NCI-H2171 treated with DMSO at 0.1 percent for 48 hours (cell line): ENCODE measurements at regions not wholly inside any gene's neighbourhood (a gene's known extent, or its start where the extent isn't known, plus 50 kb on each side); places are given as distances from the start of the nearest gene placed in this dataset.
"Not testable (repeated sequence)": the region's sequence is repeated elsewhere in the genome, so short reads cannot be mapped to it uniquely, and the experiment has no call there.

Experiments used
- DNase-seq: peaks from one replicate; lab custom pipeline; 2025; lab: John Stamatoyannopoulos, UW

DNA sequence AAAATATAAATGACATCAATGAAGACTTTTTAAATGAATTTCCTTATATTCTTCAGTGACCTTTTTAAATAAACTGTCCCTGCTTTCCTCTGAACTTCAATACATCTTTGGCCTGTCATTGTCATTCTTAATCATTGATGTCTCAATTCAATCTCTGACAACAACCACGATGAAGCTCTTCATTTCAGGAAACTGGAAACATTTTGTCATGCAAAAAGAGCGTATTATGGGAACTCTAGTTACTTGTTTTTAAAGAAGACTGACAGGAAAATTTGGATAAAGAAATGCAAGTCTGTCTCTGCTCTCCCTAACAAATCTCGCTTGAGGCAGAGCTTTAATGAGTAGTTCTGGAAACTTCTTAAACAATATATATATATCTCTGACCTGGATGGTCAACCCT is 535.8 kb upstream of the ADGRL2 start:
- no peak for DNase-seq

GRCh38 chr1:81259625-81260411 is 540.9 kb upstream of the ADGRL2 start:
- no peak for DNase-seq

DNA sequence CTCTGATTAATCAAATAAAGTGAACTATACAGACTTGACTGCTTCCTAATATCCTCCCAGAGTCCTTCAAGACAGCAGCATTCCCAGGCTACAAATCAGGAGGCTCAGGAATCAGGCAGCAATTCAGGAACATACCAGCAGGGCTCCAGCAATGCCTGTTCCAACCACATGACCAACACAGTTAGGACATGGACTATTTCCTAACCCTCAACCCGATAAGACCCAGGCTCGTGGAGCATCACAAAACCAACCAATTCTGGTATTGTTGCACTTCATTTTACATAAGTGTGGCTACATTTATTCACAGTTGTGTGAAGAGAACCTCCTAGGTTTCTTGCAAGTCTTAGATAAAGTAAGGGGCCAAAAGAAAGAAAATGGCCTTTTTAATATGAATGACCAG is 546.2 kb upstream of the ADGRL2 start:
- no peak for DNase-seq

DNA sequence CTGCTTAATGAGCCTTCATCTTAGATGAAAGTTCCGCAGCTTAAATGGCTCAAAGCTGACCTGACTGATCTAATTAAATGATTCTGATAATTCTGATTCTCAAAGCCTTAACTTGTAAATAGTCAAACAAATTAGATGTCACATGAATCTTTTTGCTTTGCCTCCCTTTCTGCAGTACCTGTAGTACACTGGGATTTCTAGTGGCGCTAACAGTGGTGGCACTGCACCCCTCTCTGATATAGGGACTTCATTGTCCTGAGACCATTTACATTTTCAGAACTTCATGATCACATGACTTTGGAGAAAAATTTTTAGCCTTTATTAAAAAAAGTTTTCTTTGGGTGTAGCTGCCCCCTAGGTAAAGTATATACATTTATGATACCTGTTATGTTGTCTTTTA is 546.7 kb upstream of the ADGRL2 start:
- no peak for DNase-seq

GRCh38 chr1:81252471-81253151 is 548.1 kb upstream of the ADGRL2 start:
- DNase-seq, result no peak

GRCh38 chr1:81250825-81251224 is 549.9 kb upstream of the ADGRL2 start:
- DNase-seq, result not testable (repeated sequence)

DNA sequence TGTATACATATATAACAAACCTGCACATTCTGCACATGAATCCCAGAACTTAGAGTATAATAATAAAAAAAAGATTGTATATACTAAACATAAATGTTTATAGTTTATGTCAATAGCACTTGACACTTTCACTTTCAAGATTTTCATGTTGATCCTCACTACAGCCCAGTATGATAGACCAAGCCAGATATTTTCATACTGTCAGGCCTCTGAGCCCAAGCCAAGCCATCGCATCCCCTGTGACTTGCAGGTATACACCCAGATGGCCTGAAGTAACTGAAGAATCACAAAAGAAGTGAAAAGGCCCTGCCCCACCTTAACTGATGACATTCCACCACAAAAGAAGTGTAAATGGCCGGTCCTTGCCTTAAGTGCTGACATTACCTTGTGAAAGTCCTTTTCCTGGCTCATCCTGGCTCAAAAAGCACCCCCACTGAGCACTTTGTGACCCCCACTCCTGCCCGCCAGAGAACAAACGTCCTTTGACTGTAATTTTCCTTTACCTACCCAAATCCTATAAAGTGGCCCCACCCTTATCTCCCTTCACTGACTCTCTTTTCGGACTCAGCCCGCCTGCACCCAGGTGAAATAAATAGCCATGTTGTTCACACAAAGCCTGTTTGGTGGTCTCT is 555.5 kb upstream of the ADGRL2 start:
- not testable (repeated sequence) for DNase-seq

DNA sequence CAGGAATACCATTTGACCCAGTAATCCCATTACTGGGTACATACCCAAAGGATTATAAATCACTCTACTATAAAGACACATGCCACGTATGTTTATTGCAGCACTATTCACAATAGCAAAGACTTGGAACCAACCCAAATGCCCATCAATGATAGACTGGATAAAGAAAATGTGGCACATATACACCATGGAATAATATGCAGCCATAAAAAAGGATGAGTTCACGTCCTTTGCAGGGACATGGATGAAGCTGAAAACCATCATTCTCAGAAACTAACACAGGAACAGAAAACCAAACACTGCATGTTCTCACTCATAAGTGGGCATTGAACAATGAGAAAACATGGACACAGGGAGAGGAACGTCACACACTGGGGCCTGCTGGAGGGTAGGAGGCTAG is 556.1 kb upstream of the ADGRL2 start:
- not testable (repeated sequence) for DNase-seq

DNA sequence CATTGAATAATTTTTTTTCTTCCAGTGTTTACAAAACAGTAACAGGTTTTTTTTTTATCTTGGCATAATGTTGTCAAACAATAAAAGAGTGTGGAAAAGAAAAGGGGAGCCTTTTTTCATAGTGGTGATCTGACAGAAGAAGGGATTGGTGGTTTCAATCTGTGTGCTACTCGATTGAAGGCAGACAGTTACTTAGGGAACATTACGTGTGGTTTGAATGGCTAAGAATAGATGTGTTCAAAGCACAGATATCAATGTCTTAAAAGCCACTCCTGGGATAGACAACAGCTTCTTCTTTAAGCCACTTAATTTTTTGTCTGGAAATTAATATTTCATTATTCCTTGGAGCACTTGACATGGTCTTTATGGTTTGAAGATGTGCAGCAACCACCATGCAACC is 558.6 kb upstream of the ADGRL2 start:
- no peak for DNase-seq

GRCh38 chr1:81238129-81238528 is 562.6 kb upstream of the ADGRL2 start:
- DNase-seq, result no peak

DNA sequence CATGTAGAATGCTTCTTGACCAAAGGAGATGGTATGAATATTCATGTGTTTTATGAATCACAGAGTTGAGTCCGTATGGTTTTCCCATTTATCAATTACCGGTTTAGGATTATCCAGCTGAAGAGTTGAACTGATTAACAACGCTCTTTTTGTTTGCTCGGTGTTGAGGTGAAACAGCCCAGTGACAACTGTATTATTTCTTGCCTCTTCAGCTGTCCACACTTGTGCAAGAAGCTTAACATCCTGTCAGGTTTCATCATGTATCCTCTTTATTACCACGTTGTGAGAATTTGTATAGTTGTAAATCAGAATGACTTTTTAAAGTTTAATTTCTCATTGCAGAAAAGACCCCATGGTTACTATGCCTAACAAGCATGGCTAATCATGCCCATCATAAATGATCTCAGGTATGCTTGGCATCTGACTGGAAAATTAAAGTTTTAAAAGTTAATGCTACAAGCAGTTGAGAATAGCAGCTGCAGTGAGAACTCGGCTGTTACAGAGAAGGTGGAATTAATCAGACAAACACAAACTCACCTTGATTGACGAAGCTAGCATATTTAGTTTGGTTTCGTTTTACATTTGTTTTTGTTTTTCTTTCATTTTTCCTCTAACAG is 563.2 kb upstream of the ADGRL2 start:
- DNase-seq, result no peak

DNA sequence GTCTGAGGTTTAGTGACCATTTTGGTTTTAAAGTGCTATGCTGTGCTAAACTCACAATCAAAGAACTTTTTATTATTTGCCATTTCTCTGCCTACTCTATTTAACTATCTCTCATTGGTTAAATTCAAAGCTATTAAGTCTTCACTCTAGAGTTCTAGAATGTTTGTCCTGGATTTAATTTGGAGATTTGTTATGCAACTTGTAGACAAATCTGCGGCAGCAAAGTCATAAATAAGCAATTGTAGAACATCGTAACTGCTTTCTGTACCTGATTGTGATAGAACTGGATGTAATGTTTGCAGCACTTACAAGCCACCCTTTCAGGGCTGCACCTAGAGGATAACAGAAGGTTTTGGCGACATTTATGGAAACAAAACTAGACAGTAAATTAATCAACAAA is 566.5 kb upstream of the ADGRL2 start:
- DNase-seq, result no peak

- no peak for DNase-seq
Observed at GRCh38 chr1:81233591-81233990, 567.1 kb upstream of the ADGRL2 start.

GRCh38 chr1:81232420-81232819 is 568.3 kb upstream of the ADGRL2 start:
- no peak for DNase-seq

GRCh38 chr1:81231729-81232038 is 569.0 kb upstream of the ADGRL2 start:
- DNase-seq, result no peak

GRCh38 chr1:81230983-81231728 is 569.6 kb upstream of the ADGRL2 start:
- DNase-seq, result no peak

DNA sequence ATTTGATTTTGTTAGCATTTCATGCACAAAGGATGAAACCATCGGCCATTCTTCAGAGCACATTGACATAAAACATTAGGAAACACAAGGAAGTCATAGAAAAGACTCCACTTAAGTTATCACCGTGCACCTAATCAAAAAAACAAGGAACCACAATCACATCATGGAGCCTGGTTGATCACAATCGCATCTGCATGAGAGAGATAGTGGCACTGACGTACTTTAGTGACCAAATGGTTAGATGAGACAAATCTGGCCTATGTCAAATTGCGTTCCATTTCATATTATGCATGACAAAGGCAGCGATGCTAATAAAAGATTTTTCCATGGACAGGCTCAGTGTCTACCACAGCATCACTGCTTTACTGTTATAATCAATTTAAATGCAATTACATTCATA is 571.8 kb upstream of the ADGRL2 start:
- DNase-seq, result no peak

- no peak for DNase-seq
Observed at GRCh38 chr1:81226603-81226928, 574.2 kb upstream of the ADGRL2 start.

DNA sequence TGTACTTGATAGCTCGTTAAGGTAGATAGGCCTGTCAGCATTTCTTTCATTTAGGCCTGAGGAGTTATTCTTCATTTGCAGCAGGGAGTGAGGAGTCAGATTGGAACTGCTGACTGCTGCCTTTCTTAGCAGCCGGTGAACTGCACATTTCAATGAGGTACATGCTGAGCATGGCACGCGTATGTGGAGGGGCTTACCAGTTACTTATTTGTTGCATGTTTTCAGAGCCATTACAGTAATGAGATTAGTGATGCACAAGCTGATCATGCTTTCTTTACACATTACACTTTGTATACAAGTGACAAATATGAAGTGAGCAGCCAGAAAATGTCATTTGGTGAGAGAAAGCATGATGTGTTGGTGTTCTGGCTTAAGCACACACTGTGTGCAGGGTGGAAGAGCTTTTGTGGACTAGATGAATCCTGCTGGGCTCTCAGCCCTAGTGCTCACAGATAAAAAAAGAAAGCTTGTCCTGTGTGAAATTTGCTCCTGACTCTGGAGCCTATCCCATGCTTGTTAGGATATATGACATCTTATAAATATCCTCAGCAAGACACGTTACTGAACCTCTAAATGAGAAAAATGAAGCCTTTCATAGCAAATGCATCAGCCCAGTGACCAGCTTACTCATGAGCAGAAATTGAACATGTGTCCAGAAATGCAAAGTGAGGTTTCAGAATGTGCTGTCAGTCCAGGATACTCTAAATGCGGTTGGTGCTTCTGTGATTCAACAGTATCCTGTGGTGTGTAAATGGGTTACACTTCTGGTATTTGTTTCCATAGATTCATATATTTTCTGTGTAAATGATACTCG is 574.7 kb upstream of the ADGRL2 start:
- DNase-seq, result no peak

GRCh38 chr1:81224222-81224621 is 576.5 kb upstream of the ADGRL2 start:
- DNase-seq, result no peak

- no peak for DNase-seq
Observed at GRCh38 chr1:81221564-81221963, 579.2 kb upstream of the ADGRL2 start.
